ENCODE measurements at regions not wholly inside any gene's neighbourhood (a gene's known extent, or its start where the extent isn't known, plus 50 kb on each side); places are given as distances from the start of the nearest gene placed in this dataset.
"Not testable (repeated sequence)": the region's sequence is repeated elsewhere in the genome, so short reads cannot be mapped to it uniquely, and the experiment has no call there.

DNA sequence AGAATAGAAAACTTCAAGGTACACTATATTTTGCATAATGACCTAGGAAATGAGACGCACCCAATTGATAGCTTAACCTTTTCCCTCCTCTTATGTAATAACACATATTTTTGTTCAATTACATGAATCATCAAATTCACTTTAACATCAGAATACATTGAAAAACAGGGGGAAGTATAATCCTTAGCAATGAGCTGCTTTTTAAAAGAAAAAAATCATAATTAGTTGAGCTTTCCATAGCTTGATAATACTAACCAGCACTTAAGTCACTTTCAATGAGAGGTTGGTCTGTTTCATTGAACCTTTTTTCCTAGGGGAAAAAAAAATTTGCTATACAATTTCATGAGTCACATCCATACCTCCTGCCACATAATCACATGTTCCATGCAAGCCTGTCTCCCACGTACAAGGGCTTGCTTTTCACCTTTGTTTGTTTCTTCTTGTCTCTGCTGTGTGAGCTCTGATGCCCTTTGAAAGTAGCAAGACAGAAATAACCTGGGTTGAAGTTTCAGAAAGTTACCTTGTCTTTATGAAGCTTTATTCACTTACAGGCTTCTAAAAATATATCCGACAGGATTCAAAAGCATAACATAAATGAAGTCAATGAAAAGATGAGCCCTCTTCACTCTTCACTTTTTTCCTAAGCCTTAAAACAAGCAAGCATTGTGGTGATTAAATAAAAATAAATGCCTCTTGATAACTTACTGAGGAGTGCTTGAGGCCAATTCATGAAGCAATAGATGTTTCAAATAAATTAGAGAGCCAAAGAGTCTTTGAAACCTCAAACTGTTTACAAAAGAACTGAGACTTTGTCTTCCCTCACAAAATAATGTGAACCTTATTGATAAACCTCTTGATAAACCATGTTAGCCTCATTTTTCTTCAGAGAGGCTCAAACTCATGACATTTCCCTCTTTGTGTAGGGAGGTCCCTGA is 108.5 kb downstream of the FEM1C start:
- no peak for DNase-seq

DNA sequence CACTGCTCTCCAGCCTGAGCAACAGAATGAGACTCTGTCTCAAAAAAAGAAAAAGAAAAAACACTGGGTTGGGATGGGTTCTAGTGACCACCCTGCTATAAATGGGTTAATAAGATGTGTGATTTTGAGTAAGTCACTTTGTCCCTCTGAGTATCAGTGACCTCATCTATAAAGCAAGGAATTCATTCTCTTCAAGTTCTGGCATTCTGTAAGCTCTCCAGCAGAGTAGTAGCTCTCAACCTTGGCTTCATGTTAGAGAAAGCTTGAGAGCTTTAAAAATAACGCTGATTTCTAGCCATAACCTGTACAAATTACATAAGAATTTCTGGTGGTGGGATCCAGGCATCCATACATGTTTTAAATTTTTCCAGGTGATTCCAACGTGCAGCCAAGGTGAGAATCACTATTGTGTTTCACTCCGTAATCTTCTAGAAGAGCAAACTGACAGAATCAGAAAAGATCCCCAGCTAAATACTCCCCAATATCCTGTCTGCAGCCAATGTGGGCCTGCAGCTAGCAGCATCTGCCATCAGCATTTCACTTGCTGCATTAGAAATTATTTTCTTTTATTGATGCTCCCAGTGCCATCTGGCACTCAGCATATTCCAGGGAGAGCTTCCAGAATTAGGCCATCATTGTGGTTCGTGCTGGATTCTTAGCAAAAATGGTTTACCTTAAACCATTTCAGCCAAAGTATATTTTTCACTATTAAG is 109.4 kb downstream of the FEM1C start:
- DNase-seq = no peak

DNA sequence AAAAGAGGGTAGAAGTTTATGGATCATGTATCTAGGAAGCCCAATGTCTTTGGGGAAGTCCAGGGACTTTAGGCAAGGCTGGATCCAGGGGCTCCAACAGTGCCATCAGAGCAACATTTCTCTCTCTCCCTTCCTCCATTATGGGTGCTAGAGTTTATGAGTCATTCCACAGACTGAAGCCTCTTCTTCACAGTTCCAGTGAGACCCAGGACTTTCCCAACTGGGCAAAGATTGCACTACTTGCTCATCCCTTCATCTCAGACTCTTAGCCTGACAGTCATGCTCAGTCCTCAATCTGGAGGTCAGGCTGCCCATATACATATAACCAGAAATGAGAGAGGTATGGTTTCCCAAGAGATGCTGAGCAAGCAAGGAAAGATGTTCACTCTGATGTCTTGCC is 110.7 kb downstream of the FEM1C start:
- no peak for DNase-seq

DNA sequence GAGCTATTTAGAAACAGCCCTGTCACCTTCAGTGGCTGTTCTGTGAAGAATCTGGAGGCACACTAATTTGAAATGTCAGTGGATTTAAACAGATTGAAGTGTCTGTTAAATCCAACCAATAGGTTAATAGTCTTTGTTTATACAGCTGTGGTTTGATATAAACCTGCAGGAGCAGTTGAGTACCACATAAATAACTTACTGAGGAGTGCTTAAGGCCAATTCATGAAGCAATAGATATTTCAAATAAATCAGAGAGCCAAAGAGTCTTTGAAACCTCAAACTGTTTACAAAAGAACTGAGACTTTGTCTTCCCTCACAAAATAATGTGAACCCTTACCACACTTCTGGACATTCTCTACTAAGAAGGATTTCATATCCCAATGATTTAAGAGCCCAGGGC is 111.9 kb downstream of the FEM1C start:
- DNase-seq = peak; percentile 75

DNA sequence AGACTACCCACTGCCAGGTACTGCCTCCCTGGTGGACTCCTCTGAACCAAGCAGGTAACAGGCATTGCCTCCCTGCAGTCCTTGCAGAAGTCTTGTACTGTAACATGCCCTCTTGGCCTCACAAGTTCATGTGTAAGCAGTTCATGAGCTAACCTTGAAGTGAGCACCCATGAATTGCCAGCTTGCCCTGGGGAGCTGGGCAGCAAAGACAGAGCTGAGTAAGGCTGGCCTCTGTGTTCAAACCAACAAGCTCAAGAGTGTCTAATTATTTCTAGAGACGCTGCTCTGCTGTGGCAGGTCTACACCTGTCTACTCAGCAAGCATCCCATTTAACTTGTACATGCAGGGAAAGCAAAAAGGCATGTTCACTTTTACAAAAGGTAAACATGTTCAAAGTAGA is 113.5 kb downstream of the FEM1C start:
- DNase-seq = peak; percentile 22

DNA sequence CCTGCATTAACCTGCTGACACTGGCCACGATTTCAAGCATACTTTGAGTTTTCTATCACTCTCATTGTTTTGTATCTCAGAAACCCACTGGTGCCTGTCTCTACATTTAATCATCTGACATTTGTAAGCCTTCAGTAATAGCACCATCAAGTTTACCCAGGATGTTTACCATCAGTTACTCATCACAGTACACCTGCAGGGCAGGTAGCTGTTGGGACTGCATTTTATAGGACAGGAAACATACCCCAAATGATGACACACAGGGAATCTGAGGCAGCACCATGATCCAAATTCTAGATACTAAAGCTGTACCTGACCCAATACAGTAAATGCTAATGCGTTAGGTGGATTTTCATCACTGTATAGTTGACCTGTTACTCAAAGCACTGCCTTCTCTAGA is 114.2 kb downstream of the FEM1C start:
- no peak for DNase-seq

DNA sequence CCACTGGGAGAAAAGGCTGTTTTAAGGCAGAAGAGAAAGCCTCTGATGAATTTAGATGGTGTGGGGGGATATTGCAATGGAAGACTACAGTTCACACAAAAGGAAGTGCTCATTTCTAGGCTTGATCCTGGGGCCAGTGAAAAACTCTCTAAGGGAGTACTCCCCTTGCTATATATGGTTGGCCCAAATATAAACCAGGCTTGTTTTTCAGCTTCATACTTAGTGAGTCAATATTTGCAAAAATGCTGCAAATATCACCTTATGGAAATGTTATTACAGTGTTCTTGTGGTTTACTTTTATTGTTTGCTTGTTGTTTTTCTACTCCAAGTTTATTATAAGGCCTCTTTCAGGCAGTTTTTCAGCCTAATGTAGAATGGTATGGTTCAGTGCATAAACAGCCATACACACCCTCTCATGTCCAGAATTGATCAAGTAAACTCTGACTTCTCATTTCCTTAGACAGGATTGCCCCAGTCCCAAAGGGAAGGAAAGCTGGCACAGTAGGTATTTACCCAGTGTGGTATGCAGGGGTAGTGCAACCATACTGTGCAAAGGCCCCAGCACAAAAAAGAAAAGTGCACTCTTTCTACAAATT is 115.1 kb downstream of the FEM1C start:
- DNase-seq = no peak

DNA sequence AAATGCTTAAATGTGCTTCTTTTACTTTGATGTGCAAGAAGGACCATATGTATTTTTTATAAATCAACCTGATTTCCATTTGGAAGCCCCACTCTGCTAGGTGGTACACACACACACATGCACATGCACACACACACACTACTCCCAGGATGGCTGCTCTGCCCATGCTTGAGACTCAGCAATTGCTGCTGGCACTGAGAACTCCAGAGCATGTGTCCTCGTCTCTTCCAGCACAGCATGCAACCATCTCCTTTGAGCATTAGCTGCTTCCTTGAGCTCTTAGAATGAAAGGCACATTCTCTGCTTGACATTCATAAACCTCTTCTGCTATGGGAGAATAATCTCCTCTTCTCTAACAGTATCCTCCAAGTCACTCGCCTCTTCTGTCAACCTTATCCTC is 115.9 kb downstream of the FEM1C start:
- DNase-seq = no peak

DNA sequence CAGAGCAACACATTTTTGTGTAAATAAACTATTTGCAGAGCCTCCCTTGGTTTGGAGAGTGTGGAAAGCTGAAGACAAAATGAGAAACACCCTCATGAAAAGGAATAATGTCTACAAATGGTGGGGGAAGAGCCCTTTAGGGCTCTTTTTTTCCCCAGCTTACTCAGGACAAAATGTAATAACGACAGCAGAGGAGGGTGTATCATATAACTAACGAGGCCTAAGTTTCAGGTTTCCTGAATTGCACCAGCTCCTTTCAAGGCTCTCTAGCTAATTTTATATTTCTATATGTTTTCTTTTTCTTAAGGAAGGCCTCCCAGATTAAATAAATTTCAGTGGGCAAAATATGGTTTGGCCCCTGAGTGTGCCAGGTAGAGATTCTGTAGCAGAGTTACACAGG is 116.3 kb downstream of the FEM1C start:
- no peak for DNase-seq

DNA sequence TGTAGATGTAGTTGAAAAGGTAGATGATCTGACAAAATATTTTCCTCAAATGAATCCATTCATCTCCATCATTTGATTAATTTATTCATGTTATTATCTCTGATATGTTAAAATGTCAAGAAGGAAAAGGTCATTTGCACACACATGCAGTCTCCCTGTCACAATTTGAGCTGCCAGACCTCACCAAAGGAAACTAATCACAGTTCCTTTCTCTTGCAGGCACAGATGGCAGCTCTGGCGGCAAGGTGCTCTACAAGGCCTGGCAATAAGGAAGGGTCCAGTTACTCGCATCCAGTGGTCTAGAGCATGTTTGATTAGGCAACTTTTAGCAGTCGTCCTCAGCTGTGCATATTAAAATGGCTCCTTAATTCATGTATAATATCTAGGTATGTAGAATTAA is 120.1 kb downstream of the FEM1C start:
- no peak for DNase-seq

DNA sequence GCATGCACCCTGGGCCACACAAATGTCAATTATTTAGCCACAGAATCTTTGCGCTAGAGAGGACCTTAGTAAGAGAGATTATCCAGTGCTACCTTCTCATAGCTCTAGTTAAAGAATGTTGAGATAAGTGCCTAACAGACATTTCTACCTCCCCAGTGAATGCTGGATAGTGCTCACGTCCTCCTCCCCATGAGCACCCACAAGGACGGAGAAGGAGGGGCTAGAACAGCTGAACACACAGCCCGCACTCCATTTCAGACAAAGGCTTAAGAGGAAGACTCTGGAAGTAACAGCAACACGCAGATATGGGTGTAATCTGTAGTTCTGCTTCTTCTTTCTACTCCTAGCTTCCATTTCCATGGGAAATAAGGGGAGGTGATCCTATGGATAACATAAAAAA is 120.5 kb downstream of the FEM1C start:
- DNase-seq = no peak

DNA sequence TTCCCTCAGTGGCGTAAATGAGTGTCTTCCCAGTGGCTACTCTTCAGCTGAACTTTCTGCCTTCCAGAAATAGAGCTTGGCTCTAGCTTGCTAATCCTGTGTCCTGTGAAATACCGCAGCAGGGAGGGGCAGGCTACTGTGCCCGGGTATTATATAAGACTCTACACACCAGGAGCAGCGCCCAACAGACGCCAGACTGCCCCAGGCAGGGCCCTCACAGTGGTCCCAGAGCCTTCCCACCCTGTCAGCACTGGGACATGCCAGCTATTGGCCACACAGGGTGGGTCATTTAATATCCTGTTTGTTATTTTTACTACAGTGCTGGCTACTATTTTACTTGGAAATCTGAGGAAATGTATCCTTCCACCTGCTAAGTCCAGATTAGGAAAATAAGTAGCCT is 121.0 kb downstream of the FEM1C start:
- no peak for DNase-seq

DNA sequence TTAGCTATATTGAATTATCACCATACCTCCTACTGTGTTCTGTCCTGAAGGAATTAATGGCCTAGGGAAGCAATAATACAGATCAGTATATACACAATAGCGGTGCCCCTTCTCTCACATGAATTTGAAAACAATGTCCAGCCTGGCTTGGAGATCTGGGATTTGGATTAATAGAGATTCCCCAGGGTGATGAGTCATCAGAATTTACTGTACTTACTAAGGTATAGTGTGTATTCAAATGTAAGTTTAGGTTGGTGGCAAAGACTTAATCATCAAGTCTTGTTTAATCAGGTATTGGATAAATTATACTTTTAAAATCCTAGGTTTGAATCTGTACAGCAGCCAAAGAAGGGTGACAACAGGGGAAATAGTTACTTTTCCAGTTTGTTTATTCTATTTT is 121.5 kb downstream of the FEM1C start:
- no peak for DNase-seq

DNA sequence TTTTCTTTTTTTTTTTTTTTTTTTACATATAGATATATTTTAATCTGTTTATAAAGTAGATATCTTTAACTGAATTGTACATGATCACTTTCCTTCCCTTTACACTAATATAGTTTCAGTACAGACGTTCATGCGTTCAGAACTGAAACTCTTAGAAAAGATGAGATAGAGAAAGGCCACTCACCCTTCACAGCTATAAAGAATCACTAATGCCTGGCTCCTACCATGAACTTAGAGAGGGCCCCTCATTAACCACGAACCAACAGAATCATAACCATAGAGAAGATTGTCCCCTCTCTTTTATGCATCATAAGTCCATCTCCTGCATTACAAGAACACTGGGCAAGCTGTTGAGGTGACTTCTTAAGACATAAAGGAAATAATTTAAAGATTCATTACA is 123.8 kb downstream of the FEM1C start:
- not testable (repeated sequence) for DNase-seq

DNA sequence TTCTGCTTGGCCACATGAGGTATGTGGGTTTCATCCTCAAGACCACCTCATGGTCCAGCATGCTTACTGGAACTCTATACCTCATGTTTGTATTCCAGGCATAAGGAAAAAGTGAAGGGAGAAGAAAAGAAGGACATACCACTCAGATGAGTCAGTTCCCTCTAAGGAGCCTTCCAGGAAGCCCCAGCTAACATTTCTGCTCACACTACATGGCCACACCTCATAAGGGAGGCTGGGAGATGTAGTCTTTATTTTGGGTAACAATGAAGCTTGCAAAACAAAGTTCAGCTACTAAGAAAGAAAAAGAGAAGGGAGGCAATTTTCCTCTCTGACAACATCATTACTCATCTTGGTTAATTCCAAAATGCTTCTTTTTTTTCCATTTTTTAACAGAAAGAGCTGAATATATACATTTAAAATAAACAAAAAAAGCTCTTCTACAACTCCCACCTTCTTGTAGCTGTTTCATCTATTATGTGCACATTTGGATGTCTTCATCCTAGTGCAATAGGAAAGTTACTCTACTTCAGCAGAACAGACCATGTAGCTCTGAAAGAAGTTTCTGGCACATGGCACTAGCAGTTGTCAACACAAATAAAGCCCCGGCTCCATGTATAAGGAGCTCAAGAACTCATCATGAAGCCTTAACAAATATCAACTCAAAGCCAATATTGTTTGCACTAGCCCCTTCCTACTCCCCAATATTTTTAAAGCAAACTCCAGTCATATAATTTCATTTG is 123.6 kb upstream of the CCDC112 start:
- DNase-seq = no peak

DNA sequence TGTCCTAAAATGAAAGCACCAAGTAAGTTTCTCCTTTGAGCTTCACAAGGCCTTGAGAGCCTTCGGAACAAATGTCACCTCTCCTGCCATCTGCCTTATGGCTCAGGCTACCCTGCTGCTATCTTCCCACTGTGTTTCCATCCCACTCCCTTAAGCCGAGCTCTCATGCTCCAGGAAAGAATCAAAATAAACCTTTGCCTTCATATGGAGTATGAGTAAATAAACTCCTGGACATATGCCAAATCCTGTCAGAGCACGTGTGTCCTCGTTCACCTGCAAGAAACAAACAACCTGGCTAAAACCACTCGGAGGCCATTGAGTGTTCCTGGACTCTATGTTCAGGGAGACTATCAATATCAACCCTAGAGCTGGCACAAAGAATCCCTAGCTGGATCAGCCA is 122.3 kb upstream of the CCDC112 start:
- DNase-seq = peak; percentile 72

DNA sequence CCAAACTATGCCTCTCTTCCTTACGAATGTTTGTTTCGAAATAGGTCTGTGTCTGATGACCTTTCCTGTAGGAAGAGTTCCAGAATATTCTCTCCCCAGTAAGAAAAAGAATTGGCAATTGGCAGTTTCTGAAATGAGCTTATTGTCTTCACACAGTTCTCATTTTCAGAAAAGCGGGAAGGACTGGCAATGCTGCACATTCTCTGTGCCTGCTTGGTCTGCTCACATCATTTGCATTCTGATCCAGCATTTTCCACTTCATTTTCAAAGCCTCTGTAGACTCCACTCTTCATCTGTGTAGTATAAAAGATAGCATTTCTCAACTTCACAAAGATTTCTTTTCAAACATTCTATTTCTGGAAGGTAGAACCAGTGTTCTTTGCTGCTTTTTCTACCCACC is 120.6 kb upstream of the CCDC112 start:
- DNase-seq = no peak

DNA sequence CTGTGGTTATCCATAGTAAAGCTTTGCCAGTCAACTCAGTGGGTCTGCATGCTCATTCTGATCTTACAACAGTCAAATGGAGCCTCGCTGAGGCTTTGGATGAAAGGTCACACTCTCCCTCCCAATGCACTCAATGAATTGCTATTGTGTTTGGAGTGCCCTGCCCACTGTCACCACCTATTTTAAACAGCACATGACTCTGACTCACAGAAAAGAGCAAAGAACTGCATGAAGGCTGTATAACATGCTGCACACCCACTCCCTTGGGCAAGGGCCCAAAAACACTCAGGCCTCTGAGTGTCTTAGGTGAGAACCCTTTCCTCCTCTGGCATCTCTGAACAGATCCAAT is 118.7 kb upstream of the CCDC112 start:
- DNase-seq = peak; percentile 50

DNA sequence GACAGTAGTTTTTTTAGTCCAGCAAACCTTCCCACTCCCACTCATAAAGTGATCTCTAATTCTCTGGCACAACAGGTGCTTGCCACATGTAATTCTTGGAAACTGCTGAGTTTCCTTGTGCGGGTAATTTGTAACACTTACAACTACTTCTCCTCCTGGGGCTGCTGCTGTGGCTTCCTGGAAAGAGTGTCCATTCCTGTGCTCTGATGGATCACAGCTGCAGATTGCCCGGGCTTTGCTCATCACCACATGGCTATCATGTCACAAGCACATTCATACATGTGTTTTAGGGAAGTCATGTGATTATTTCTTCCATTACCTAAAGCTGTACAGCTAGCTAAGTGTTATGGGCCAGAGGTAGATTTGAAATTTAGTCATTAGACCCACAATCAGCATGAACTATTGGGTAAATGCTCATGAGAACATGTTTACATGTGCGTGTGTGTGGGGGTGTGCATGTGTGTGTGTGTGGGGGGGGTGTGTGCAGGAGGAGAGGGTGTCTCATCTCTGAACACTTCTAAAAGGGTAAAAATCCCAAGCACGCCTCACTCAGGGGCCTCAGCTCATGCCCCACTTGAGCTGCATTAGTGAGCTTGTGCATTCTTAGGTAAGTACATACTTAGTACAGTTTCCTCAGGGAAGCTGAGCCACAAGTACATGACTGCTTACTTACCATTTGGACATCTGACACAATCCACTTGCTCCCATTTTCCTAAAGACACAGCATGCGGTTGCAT is 118.1 kb upstream of the CCDC112 start:
- DNase-seq = no peak

DNA sequence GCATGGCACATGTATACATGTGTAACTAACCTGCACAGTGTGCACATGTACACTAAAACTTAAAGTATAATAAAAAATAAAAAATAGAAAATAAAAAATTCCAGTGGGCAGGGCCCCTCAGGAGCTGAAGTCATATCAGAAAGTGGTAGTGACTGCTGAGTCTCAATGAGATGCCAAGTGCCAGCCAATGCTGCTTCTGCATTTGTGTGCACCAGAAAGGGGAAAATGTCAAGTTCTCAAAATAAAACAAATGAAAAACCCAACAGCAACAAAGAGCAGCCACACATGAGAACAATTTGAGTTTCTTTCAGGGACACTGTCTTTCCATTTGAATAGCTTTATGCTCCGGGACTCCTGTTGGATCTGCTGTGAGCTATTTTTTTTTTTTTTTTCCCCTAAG is 117.2 kb upstream of the CCDC112 start:
- no peak for DNase-seq

DNA sequence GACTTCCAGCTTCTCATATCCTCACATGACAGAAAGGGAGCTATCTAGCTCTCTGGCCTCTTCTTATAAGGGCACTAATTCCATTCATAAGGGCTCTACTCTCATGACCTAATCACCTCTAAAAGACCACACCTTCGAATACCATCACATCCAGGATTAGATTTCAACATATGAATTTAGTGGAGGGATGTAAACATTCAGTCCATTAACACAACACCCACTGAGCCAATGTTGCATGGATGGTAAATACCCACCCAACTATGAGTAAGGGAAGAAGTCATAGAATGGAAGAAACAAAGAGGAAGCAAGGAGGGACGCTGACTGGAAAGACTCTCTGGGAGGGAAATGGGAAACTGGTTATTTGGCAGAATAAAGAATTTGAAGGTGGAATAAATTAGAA is 112.6 kb upstream of the CCDC112 start:
- no peak for DNase-seq

DNA sequence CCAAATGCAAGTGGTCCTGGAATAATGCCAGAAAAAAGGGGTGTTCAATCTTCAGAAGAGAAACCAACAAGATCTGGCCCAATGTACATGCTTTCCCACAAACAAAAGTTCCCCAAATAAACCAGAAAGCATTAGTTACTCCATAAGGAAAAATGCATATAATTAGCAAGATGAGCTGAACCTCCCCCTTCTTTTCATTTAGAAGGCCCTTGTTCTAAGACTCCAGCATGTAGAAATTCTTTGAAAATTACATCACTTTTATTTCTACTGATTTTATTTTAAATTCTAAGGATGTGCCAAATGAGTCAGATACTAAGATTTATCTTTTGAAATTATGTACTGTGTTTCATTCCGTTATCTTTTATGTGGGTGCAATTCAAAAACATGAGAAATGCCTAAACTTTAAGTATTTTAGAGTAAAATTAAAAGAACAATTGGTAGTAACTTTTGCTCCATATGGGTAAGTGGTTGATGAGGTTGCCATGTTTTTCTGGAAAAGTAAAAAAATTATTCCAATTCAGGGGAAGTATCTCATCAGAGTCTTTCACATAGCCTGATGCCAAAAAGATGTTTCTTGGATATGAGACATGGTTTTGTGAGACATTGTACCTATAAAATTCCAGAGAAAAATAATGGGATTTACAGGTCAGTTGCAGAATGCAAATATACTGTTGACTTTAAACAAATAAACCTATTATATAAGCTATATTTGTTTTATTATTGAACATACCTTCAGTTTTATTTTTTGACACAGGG is 106.5 kb upstream of the CCDC112 start:
- DNase-seq = no peak

Measured in NCI-H774 (cell line).